RWPE2 (cell line): ENCODE measurements at regions not wholly inside any gene's neighbourhood (a gene's known extent, or its start where the extent isn't known, plus 50 kb on each side); places are given as distances from the start of the nearest gene placed in this dataset.

ENCODE experiments used
- ATAC-seq: fragments of 200-7000 bp; cut with Tn5 transposase; 3 replicates; pipeline ENCODE4 v1.9.1; 2021; ENCODE audit warnings: low read depth
- DNase-seq: peaks from one replicate; pipeline ENCODE4 v3.0.0-alpha.2; 2020; ENCODE audit warnings: low spot score
- H3K27ac ChIP-seq: fragments of 450-650 bp; 2 replicates; pipeline ENCODE4 v1.5.1; 2017; ENCODE audit warnings: mild to moderate bottlenecking; ENCODE audit not compliant: poor library complexity, severe bottlenecking
- H3K27me3 ChIP-seq: fragments of 250-450 bp; sonication (Bioruptor Pico); 2 replicates; pipeline ENCODE4 v1.5.1; 2021; ENCODE audit warnings: mild to moderate bottlenecking, moderate library complexity; ENCODE audit not compliant: insufficient read depth, poor library complexity, severe bottlenecking
- H3K36me3 ChIP-seq: fragments of 250-450 bp; sonication (Bioruptor Pico); 2 replicates; pipeline ENCODE4 v1.5.1; 2020; ENCODE audit warnings: low read depth, mild to moderate bottlenecking, moderate library complexity
- H3K4me1 ChIP-seq: fragments of 250-450 bp; sonication (Bioruptor Pico); 2 replicates; pipeline ENCODE4 v1.5.1; 2021; ENCODE audit warnings: mild to moderate bottlenecking, moderate library complexity; ENCODE audit not compliant: insufficient read depth, poor library complexity, severe bottlenecking
- H3K4me3 ChIP-seq: fragments of 250-450 bp; sonication (Bioruptor Pico); 2 replicates; pipeline ENCODE4 v1.5.1; 2021; ENCODE audit warnings: mild to moderate bottlenecking, moderate library complexity; ENCODE audit not compliant: severe bottlenecking
- H3K9me3 ChIP-seq: fragments of 250-450 bp; sonication (Bioruptor Pico); 2 replicates; pipeline ENCODE4 v1.5.1; 2021; ENCODE audit warnings: mild to moderate bottlenecking, moderate library complexity; ENCODE audit not compliant: severe bottlenecking
- TF ChIP-seq, protein P1 (sequence below): fragments of 450-650 bp; IDR thresholded peaks from one replicate; pipeline ENCODE4 v1.5.1; 2017; ENCODE audit warnings: mild to moderate bottlenecking, moderate library complexity; ENCODE audit not compliant: poor library complexity, severe bottlenecking

DNA sequence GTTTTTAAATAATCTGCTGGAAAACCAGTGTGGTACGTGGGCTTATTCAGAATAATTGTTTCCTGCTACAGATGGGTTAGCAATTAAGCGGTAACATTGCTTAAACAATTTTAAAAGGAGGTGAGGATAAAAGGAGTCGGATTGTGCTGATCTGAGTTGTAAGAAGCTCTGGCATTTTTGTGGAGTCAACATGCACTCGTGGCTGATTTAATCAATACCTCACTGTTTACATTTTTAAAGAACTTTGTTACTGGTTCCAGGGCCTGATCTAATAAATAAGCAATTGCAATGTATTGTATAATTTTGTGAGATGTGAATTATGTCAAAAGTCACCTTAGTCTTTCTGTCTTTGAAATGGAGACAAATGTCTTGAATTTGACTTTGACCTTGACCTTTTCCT is 474.0 kb downstream of the SETD4 start:
- ATAC-seq = no peak
- Histone ChIP-seq H3K36me3 (no peaks in the 10 kb centered on the region), H3K9me3 (no peaks in the 10 kb centered on the region), H3K27ac (no peak overlapping the region), H3K27me3 (no peaks in the 10 kb centered on the region), H3K4me1 (no peaks in the 10 kb centered on the region), H3K4me3 (no peak overlapping the region)
- TF ChIP-seq, protein P1, sequence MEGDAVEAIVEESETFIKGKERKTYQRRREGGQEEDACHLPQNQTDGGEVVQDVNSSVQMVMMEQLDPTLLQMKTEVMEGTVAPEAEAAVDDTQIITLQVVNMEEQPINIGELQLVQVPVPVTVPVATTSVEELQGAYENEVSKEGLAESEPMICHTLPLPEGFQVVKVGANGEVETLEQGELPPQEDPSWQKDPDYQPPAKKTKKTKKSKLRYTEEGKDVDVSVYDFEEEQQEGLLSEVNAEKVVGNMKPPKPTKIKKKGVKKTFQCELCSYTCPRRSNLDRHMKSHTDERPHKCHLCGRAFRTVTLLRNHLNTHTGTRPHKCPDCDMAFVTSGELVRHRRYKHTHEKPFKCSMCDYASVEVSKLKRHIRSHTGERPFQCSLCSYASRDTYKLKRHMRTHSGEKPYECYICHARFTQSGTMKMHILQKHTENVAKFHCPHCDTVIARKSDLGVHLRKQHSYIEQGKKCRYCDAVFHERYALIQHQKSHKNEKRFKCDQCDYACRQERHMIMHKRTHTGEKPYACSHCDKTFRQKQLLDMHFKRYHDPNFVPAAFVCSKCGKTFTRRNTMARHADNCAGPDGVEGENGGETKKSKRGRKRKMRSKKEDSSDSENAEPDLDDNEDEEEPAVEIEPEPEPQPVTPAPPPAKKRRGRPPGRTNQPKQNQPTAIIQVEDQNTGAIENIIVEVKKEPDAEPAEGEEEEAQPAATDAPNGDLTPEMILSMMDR = no peak
- DNase-seq = no peak

GRCh38 chr21:35585878-35586277 is 474.4 kb downstream of the SETD4 start:
- Histone ChIP-seq H3K27me3 (no peaks in the 10 kb centered on the region), H3K27ac (no peak overlapping the region), H3K9me3 (no peaks in the 10 kb centered on the region), H3K4me1 (no peaks in the 10 kb centered on the region), H3K4me3 (no peak overlapping the region), H3K36me3 (no peaks in the 10 kb centered on the region)
- ATAC-seq (no peak), DNase-seq (no peak)
- TF ChIP-seq, protein P1 = no peak

DNA sequence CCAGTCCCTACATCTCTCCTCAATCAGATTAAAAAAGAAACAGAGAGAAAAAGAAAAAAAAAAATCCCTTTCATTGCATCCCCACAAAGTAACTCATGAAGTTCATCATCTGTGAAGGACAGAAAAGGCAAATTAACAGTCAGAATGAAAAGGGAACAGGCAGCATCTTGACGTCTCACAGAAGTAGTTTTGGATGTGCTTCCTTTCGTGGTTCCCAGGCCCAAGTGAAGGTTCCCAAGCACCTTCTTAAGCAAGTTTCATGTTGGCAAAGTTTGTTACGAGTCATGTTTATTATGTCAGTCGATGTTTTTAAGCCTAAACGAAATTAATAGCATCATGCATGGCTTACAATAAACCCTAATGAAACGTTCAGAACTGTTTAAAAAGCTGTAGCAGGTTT is 475.2 kb downstream of the SETD4 start:
- DNase-seq (no peak), ATAC-seq (no peak)
- Histone ChIP-seq H3K27ac (no peak overlapping the region), H3K9me3 (no peaks in the 10 kb centered on the region), H3K4me1 (no peaks in the 10 kb centered on the region), H3K4me3 (no peak overlapping the region), H3K36me3 (no peaks in the 10 kb centered on the region), H3K27me3 (no peaks in the 10 kb centered on the region)
- TF ChIP-seq, protein P1 = no peak

DNA sequence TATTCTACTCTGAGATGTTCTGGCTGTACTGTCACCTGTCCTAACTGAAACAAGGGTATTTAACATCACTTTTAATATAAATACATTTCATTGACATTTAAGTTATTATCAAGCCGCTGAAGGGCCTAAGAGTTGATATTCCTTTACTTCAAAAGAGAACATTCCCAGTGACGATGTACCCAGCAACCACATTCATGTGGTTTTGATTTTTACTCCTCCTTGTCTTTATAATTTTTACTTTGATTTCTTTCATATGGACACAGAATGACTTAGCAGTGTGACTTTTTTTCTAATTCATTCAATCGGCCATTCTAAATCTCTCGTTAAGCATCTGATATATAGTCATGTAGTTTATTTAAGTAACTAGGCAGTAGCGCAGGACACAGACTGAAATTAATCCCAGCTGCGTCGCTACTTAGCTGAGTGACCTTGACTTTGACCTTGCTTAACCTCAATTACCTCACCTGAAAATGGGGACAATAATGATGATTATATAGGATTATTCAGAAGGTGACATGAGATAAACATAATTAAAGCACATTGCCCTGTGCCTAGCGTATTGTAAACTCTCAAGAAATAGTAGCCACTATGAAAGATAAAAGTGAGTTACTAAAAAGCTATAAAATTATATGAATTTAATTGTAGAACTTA is 476.6 kb downstream of the SETD4 start:
- no peak overlapping the region for H3K27ac ChIP-seq
- no peaks in the 10 kb centered on the region for H3K36me3 ChIP-seq
- H3K4me3 ChIP-seq = no peak overlapping the region
- DNase-seq (no peak), ATAC-seq (no peak)
- TF ChIP-seq, protein P1 = no peak
- no peaks in the 10 kb centered on the region for H3K9me3 ChIP-seq
- peaks cover 2% of the 10 kb centered on the region for H3K4me1 ChIP-seq
- no peaks in the 10 kb centered on the region for H3K27me3 ChIP-seq

- TF ChIP-seq, protein P1 = no peak
- DNase-seq (no peak), ATAC-seq (no peak)
- no peaks in the 10 kb centered on the region for H3K27me3 ChIP-seq
- H3K27ac ChIP-seq = no peak overlapping the region
- peaks cover 8% of the 10 kb centered on the region for H3K4me1 ChIP-seq
- H3K9me3 ChIP-seq = no peaks in the 10 kb centered on the region
- no peak overlapping the region for H3K4me3 ChIP-seq
- H3K36me3 ChIP-seq = no peaks in the 10 kb centered on the region
Observed at GRCh38 chr21:35582731-35583130, 477.6 kb downstream of the SETD4 start.
